ENCODE measurements at regions not wholly inside any gene's neighbourhood (a gene's known extent, or its start where the extent isn't known, plus 50 kb on each side); places are given as distances from the start of the nearest gene placed in this dataset.
A peak's percentile ranks its signal among the peaks of the same experiment; 100 is the strongest.

- DNase-seq = no peak
Measured at GRCh38 chr6:156031516-156031915, 575.9 kb upstream of the NOX3 start.

- DNase-seq = no peak
Measured at GRCh38 chr6:156030053-156030452, 574.4 kb upstream of the NOX3 start.

- DNase-seq = no peak
Measured at GRCh38 chr6:156029286-156029985, 573.8 kb upstream of the NOX3 start.

GRCh38 chr6:156028335-156029131 is 572.9 kb upstream of the NOX3 start:
- DNase-seq = no peak

- DNase-seq = no peak
Measured at GRCh38 chr6:156027248-156027626, 571.6 kb upstream of the NOX3 start.

GRCh38 chr6:156026486-156027247 is 571.0 kb upstream of the NOX3 start:
- DNase-seq = no peak

GRCh38 chr6:156024339-156024738 is 568.7 kb upstream of the NOX3 start:
- DNase-seq = no peak

- DNase-seq = no peak
Measured at GRCh38 chr6:156021746-156022396, 566.2 kb upstream of the NOX3 start.

GRCh38 chr6:156017838-156018237 is 562.2 kb upstream of the NOX3 start:
- DNase-seq = no peak

- no peak for DNase-seq
Measured at GRCh38 chr6:156016186-156016976, 560.7 kb upstream of the NOX3 start.

GRCh38 chr6:156013155-156013554 is 557.5 kb upstream of the NOX3 start:
- no peak for DNase-seq

- no peak for DNase-seq
Measured at GRCh38 chr6:156009656-156010055, 554.0 kb upstream of the NOX3 start.

- no peak for DNase-seq
Measured at GRCh38 chr6:156004796-156005195, 549.2 kb upstream of the NOX3 start.

GRCh38 chr6:155996151-155996550 is 540.5 kb upstream of the NOX3 start:
- no peak for DNase-seq

GRCh38 chr6:155995281-155995680 is 539.6 kb upstream of the NOX3 start:
- no peak for DNase-seq

- no peak for DNase-seq
Measured at GRCh38 chr6:155994086-155994485, 538.4 kb upstream of the NOX3 start.

GRCh38 chr6:155993240-155993639 is 537.6 kb upstream of the NOX3 start:
- no peak for DNase-seq

- DNase-seq = peak; percentile 5
Measured at GRCh38 chr6:155985660-155986138, 530.1 kb upstream of the NOX3 start.

- DNase-seq = no peak
Measured at GRCh38 chr6:155980768-155981079, 525.1 kb upstream of the NOX3 start.

GRCh38 chr6:155980014-155980767 is 524.6 kb upstream of the NOX3 start:
- no peak for DNase-seq

- no peak for DNase-seq
Measured at GRCh38 chr6:155975506-155975905, 519.9 kb upstream of the NOX3 start.

Data from occipital lobe (tissue), 1 donor.